Gastroesophageal sphincter (tissue), 4 donors: ENCODE measurements at regions not wholly inside any gene's neighbourhood (a gene's known extent, or its start where the extent isn't known, plus 50 kb on each side); places are given as distances from the start of the nearest gene placed in this dataset.

ENCODE experiments used
- ATAC-seq: fragments of 150-250 bp; one replicate; pipeline ENCODE4 v1.9.1; 2016; ENCODE audit warnings: mild to moderate bottlenecking, moderate library complexity
- H3K27ac ChIP-seq, 4 donors: fragments of 200-600 bp; sonication (generic) in 3 of 4; 1 replicate in 3 of 4; 2 replicates in 1 of 4; pipeline ENCODE4 v1.5.1; 2016 to 2019
- H3K27me3 ChIP-seq: fragments of 200-600 bp; sonication (generic); one replicate; pipeline ENCODE4 v1.5.1; 2019
- H3K36me3 ChIP-seq, 2 donors: fragments of 200-600 bp; sonication (generic); one replicate each; pipeline ENCODE4 v1.5.1; 2019; ENCODE audit warnings: control low read depth in 1 of 2
- H3K4me1 ChIP-seq, 3 donors: fragments of 200-600 bp; sonication (generic); 1 replicate in 2 of 3; 2 replicates in 1 of 3; pipeline ENCODE4 v1.5.1; 2016 to 2019; ENCODE audit warnings: control low read depth in 2 of 3
- H3K4me3 ChIP-seq, 2 donors: fragments of 200-600 bp; sonication (generic); one replicate each; pipeline ENCODE4 v1.5.1; 2019; ENCODE audit warnings: mild to moderate bottlenecking in 1 of 2, moderate library complexity in 1 of 2
- H3K9me3 ChIP-seq, 3 donors: fragments of 200-600 bp; sonication (generic); one replicate each; pipeline ENCODE4 v1.5.1; 2017 to 2019; ENCODE audit warnings: control low read depth in 2 of 3
- EP300 ChIP-seq: sonication (generic); formaldehyde crosslinking; IDR thresholded peaks from one replicate; pipeline ENCODE4 v1.6.1; 2017; ENCODE audit warnings: antibody characterized with exemption, mild to moderate bottlenecking
- POLR2A ChIP-seq, 2 donors: fragments of 450-650 bp; IDR thresholded peaks; one replicate each; pipeline ENCODE4 v1.6.1; 2017; ENCODE audit warnings: antibody characterized with exemption in 2 of 2, mild to moderate bottlenecking in 2 of 2, moderate library complexity in 1 of 2
- POLR2AphosphoS5 ChIP-seq: sonication (generic); formaldehyde crosslinking; IDR thresholded peaks from one replicate; pipeline ENCODE4 v1.6.1; 2017; ENCODE audit warnings: antibody characterized with exemption
- WGBS, 2 donors: methylation state at CpG; one replicate each; pipeline ENCODE4 v1.1.5; 2018; ENCODE audit warnings: low coverage in 1 of 2; 5-methylcytosine and 5-hydroxymethylcytosine counted together
- TF ChIP-seq, protein P1 (sequence below), 4 experiments: fragments of 200-600 bp in 2 of 4; fragments of 450-650 bp in 2 of 4; sonication (generic) in 1 of 4; IDR thresholded peaks; one replicate each; pipeline ENCODE4 v1.5.1; 2017 to 2019; ENCODE audit warnings: antibody characterized with exemption in 4 of 4, mild to moderate bottlenecking in 2 of 4, moderate library complexity in 2 of 4

DNA sequence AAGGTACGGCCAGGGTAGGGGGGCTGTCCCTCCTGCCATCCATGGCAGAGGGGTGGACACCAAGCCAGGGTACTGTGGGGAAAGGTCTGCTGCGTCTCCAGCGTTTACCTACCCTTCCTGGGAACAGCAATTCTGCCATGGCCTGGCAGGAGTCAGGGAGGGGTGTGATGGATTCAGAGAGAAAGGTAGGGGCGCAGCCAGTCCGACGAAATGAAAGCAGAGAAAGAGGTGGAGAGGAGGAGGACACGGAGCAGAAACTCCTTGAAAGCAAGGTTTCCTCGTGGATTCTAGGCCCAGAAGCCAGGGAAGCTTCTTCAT is 182.9 kb downstream of the ZFP36L2 start:
- TF ChIP-seq EP300 (no peak), POLR2AphosphoS5 (no peak), POLR2A (IDR thresholded peaks at IDR 0.05) (no peak)
- TF ChIP-seq, protein P1, sequence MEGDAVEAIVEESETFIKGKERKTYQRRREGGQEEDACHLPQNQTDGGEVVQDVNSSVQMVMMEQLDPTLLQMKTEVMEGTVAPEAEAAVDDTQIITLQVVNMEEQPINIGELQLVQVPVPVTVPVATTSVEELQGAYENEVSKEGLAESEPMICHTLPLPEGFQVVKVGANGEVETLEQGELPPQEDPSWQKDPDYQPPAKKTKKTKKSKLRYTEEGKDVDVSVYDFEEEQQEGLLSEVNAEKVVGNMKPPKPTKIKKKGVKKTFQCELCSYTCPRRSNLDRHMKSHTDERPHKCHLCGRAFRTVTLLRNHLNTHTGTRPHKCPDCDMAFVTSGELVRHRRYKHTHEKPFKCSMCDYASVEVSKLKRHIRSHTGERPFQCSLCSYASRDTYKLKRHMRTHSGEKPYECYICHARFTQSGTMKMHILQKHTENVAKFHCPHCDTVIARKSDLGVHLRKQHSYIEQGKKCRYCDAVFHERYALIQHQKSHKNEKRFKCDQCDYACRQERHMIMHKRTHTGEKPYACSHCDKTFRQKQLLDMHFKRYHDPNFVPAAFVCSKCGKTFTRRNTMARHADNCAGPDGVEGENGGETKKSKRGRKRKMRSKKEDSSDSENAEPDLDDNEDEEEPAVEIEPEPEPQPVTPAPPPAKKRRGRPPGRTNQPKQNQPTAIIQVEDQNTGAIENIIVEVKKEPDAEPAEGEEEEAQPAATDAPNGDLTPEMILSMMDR (IDR thresholded peaks at IDR 0.05): no peak
- no peak for ATAC-seq
- H3K4me3 ChIP-seq: no peak overlapping the region
- H3K36me3 ChIP-seq: no peaks in the 10 kb centered on the region
- H3K9me3 ChIP-seq: no peaks in the 10 kb centered on the region
- H3K27me3 ChIP-seq: no peaks in the 10 kb centered on the region
- 95 to 98% methylated on average over 4 to 5 of the region's 8 CpGs for WGBS, 2 donors
- H3K27ac ChIP-seq: peak overlapping the region in 2 of 4 donors; percentile 24 to 39
- H3K4me1 ChIP-seq: peaks cover 0 to 25% (median 9%) of the 10 kb centered on the region in 3 donors

DNA sequence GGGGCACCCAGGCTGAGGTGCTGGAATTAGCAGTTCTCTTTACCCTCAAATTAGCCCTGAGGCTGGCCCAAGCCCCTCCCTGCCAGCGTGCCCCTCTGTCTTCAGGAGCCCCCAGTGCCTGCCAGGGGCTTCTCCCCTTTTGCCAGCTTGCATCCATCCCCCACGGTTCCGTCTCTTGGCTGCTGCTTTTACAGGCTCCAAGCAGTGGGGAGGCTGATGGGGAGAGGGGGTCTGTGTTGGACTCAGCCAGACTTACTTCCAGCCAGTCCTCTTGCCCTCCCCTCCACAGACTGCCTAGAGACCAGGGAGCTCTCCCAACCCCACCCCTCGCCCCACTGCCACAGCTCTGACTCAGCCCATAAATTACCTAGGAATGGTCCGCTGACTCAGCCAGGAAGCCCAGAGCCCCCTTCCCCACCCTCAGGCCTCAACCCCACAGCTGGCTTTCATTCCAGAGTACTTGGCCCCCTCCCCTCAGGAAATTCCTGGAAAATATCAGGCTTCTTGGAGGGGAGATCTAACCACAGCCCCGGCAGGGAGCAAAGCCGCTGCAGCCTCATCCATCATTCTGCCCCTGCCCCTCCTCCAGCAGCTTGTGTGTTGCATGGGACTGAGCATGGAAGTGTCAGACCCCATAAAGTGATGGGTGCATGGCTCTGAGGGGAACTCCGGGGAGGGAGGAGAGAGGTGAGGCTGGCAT is 184.6 kb downstream of the ZFP36L2 start:
- no peak for ATAC-seq
- H3K4me1 ChIP-seq: peaks cover 0 to 18% (median 9%) of the 10 kb centered on the region in 3 donors
- WGBS, 2 donors: 43 to 60% methylated on average over 3 to 4 of the region's 8 CpGs
- H3K27ac ChIP-seq: peak overlapping the region in 1 of 4 donors; percentile 7
- no peaks in the 10 kb centered on the region for H3K36me3 ChIP-seq
- no peak overlapping the region for H3K4me3 ChIP-seq
- no peaks in the 10 kb centered on the region for H3K27me3 ChIP-seq
- no peaks in the 10 kb centered on the region for H3K9me3 ChIP-seq
- TF ChIP-seq POLR2A (IDR thresholded peaks at IDR 0.05) (no peak), POLR2AphosphoS5 (peak; percentile 12), EP300 (no peak)
- TF ChIP-seq, protein P1 (IDR thresholded peaks at IDR 0.05): no peak

DNA sequence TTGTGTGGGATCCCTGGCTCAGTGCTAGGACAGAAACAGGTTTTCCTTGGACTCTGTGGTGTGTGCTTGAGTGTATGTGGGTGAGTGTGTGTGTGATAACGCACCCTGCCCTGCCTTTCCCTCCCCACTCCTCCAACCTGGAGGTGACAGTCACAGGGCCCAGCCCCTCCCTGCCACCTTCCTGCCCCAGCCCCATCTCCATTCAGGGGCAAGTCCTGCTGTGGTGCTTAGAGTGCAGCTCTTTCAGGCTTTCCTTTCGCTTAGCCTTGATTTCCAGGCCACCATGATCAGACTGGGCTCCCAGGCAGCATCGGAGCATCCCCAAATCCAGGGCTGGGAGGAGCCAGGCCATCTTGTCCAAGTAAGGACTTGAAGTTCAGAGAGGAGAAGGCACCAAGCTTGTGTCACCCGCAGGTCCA is 185.2 kb downstream of the ZFP36L2 start:
- TF ChIP-seq POLR2AphosphoS5 (no peak), EP300 (no peak), POLR2A (IDR thresholded peaks at IDR 0.05) (no peak)
- TF ChIP-seq, protein P1 (IDR thresholded peaks at IDR 0.05): no peak
- 83 to 92% methylated on average over 1 to 2 of the region's 4 CpGs for WGBS, 2 donors
- Histone ChIP-seq H3K4me1 (peaks cover 0 to 12% (median 3%) of the 10 kb centered on the region in 3 donors), H3K36me3 (no peaks in the 10 kb centered on the region), H3K27ac (no peak overlapping the region), H3K27me3 (no peaks in the 10 kb centered on the region), H3K4me3 (no peak overlapping the region), H3K9me3 (no peaks in the 10 kb centered on the region)
- ATAC-seq: no peak

DNA sequence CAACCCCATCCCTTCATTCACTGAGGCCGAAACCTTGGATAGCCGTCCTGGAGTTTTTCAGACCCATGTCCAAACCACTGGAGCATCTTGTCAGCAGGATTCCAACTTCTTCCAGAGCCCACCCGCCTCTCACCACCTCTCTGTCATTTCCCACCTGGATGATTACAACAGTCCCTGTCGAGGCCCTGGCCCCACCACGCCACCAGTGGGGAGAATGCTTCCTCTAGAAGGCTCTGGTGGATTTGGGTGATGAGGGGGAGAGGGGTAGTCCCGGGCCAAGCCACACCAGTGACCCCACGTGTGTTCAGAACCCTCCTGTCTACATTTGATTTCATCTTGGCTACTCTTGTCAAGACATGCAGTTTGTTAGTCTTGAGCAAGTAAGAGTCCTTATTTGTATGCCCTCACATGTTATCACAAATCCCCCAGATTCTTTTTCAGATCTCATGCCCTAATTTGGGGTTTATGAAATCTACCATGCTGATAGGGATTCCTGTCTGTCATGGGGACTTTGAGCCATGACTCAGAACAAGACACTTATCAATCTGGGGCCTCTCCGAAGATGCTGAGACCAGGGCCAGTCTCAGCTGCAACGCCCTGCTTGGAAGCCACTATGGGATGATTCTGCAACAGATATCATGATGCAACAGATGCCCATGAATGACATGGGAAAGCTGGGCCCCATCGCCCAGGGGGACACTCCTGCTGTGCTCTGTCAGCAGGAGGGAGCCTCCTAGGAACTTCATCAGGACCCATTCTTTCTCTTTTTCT is 186.1 kb downstream of the ZFP36L2 start:
- Histone ChIP-seq H3K27ac (no peak overlapping the region), H3K36me3 (no peaks in the 10 kb centered on the region), H3K4me3 (no peak overlapping the region), H3K9me3 (no peaks in the 10 kb centered on the region), H3K27me3 (no peaks in the 10 kb centered on the region), H3K4me1 (peaks cover 0 to 9% (median 0%) of the 10 kb centered on the region in 3 donors)
- no peak for ATAC-seq
- TF ChIP-seq POLR2A (IDR thresholded peaks at IDR 0.05) (no peak), POLR2AphosphoS5 (no peak), EP300 (no peak)
- TF ChIP-seq, protein P1 (IDR thresholded peaks at IDR 0.05): no peak
- 80 to 87% methylated on average over 6 to 7 of the region's 10 CpGs for WGBS, 2 donors
